Suprapubic skin (tissue), 4 donors: ENCODE measurements at regions not wholly inside any gene's neighbourhood (a gene's known extent, or its start where the extent isn't known, plus 50 kb on each side); places are given as distances from the start of the nearest gene placed in this dataset.
"Not testable (repeated sequence)": the region's sequence is repeated elsewhere in the genome, so short reads cannot be mapped to it uniquely, and the experiment has no call there.

Experiments used
- EP300 ChIP-seq: sonication (generic); formaldehyde crosslinking; IDR thresholded peaks from one replicate; pipeline ENCODE4 v1.6.1; 2017; ENCODE audit warnings: antibody characterized with exemption
- POLR2A ChIP-seq, 2 donors: fragments of 450-650 bp; IDR thresholded peaks; one replicate each; pipeline ENCODE4 v1.6.1; 2017; ENCODE audit warnings: antibody characterized with exemption in 2 of 2, mild to moderate bottlenecking in 2 of 2, moderate library complexity in 2 of 2
- POLR2AphosphoS5 ChIP-seq, 3 donors: sonication (generic); formaldehyde crosslinking; IDR thresholded peaks; one replicate each; pipeline ENCODE4 v1.6.1; 2017; ENCODE audit warnings: antibody characterized with exemption in 3 of 3
- TF ChIP-seq, protein P1 (sequence below), 2 donors: fragments of 200-600 bp in 1 of 2; fragments of 450-650 bp in 1 of 2; sonication (generic) in 1 of 2; IDR thresholded peaks; one replicate each; pipeline ENCODE4 v1.5.1; 2016 to 2019; ENCODE audit warnings: antibody characterized with exemption in 2 of 2, mild to moderate bottlenecking in 1 of 2, moderate library complexity in 1 of 2

DNA sequence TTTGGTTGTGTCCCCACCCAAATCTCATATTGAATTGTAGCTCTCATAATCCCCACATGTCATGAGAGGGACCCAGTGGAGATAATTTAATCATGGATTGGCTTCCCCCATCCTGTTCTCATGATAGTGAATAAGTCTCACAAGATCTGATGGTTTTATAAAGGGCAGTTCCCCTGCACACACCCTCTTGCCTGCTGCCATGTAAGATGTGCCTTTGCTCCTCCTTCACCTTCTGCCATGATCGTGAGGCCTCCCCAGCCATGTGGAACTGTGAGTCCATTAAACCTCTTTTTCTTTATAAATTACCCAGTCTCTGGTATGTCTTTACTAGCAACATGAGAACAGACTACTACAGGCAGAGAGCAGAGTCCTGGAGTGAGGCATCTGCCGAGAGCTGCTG, 90.2 kb upstream of the SLC45A1 start:
- TF ChIP-seq, protein P1, sequence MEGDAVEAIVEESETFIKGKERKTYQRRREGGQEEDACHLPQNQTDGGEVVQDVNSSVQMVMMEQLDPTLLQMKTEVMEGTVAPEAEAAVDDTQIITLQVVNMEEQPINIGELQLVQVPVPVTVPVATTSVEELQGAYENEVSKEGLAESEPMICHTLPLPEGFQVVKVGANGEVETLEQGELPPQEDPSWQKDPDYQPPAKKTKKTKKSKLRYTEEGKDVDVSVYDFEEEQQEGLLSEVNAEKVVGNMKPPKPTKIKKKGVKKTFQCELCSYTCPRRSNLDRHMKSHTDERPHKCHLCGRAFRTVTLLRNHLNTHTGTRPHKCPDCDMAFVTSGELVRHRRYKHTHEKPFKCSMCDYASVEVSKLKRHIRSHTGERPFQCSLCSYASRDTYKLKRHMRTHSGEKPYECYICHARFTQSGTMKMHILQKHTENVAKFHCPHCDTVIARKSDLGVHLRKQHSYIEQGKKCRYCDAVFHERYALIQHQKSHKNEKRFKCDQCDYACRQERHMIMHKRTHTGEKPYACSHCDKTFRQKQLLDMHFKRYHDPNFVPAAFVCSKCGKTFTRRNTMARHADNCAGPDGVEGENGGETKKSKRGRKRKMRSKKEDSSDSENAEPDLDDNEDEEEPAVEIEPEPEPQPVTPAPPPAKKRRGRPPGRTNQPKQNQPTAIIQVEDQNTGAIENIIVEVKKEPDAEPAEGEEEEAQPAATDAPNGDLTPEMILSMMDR (IDR thresholded peaks at IDR 0.05), result not testable (repeated sequence)
- not testable (repeated sequence) for TF ChIP-seq POLR2A (IDR thresholded peaks at IDR 0.05); POLR2AphosphoS5 (IDR thresholded peaks at IDR 0.05); EP300
